Transverse colon (tissue), 3 donors: ENCODE measurements at regions not wholly inside any gene's neighbourhood (a gene's known extent, or its start where the extent isn't known, plus 50 kb on each side); places are given as distances from the start of the nearest gene placed in this dataset.

Experiments used
- POLR2A ChIP-seq: fragments of 450-650 bp; IDR thresholded peaks from one replicate; pipeline ENCODE4 v1.6.1; 2016; ENCODE audit warnings: antibody characterized with exemption, mild to moderate bottlenecking, moderate library complexity
- TF ChIP-seq, protein P1 (sequence below), 5 experiments: fragments of 200-600 bp in 3 of 5; fragments of 450-650 bp in 2 of 5; sonication (generic) in 3 of 5; IDR thresholded peaks; 1 replicate in 2 of 5; 2 replicates in 3 of 5; pipeline ENCODE4 v1.5.1; 2016 to 2017; ENCODE audit warnings: antibody characterized with exemption in 5 of 5, inconsistent platforms in 3 of 5, mild to moderate bottlenecking in 2 of 5, moderate library complexity in 1 of 5

DNA sequence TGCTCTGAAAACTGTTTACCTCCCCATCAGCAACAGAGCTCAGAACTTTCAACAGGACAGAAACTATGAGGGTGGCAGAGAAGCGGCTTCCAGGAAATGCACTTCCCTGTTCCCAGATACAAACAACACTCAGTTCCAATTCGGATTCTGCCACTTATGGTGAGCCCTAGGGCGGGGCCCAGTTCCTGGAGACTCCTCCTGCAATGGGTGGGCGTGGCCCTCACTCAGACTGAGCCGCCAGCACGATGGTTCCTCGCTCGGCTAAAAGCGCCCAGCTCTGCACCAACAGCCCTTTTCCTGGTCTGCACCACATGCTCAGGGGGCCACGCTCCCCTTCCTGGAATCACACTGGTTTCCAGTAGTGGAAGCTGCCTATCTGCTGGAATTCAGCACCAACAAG is 314.1 kb downstream of the CTTN start:
- TF ChIP-seq, protein P1, sequence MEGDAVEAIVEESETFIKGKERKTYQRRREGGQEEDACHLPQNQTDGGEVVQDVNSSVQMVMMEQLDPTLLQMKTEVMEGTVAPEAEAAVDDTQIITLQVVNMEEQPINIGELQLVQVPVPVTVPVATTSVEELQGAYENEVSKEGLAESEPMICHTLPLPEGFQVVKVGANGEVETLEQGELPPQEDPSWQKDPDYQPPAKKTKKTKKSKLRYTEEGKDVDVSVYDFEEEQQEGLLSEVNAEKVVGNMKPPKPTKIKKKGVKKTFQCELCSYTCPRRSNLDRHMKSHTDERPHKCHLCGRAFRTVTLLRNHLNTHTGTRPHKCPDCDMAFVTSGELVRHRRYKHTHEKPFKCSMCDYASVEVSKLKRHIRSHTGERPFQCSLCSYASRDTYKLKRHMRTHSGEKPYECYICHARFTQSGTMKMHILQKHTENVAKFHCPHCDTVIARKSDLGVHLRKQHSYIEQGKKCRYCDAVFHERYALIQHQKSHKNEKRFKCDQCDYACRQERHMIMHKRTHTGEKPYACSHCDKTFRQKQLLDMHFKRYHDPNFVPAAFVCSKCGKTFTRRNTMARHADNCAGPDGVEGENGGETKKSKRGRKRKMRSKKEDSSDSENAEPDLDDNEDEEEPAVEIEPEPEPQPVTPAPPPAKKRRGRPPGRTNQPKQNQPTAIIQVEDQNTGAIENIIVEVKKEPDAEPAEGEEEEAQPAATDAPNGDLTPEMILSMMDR (IDR thresholded peaks at IDR 0.05) = no peak
- TF ChIP-seq POLR2A = no peak
